ENCODE measurements at regions not wholly inside any gene's neighbourhood (a gene's known extent, or its start where the extent isn't known, plus 50 kb on each side); places are given as distances from the start of the nearest gene placed in this dataset.

DNA sequence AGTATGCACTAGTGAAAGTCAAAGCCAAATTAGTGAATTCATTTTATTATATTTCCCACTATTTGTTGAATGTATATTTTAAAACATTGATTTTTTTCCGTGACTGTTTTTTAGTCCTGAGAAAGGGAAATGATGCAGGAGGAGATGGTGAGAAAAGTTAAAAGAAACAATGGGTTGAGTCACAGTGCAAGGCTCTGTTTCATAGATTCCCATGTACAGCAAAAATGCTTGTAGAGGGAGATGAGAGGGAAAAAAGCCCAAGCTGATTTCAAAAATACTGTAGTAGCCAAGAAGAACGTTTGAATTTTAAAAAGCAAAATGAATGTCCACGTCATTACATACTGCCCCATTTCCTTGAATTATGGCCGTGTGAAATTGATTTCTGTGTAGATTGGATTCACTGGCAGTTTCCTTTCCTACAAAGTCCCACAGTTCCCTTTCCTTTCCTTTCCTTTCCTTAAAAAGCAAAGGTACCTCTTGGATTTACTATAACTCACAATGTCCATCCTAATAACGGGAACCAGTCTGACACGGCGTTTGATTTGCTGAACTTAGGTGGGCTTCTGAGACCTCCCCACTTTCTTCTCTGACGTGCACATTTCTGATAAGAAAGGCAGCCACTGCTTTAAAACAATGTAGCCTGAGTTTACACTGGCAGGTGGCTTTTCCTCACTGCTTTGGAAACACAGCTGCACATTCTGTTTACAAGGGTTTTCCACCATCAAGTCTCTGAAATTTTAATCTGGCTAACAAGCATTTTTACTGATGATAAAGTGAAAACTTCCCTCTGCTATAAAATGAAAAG, 63.7 kb downstream of the SPCS3 start:
- no peak for DNase-seq (ENCODE audit: low read depth in 3 of 3, low spot score in 2 of 3)

DNA sequence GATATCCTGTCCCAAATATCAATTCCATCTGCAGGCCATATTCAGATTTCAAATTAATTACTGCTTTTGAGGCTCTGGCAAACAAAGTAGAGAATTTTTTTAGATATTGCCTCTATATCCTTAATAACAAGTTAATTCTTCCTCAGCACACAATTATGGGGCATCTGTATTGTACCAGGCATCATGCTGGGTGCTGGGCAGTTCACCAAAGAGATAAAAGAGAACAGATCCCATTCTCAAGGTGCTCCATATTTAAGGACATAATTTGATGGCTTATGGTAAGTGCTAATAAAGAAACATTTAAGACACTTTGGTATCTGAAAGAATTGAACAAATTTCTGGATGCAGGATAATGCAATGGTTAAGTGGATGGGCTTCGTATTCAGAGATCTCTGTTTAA, 65.8 kb downstream of the SPCS3 start:
- DNase-seq (ENCODE audit: low read depth in 3 of 3, low spot score in 2 of 3) = no peak

DNA sequence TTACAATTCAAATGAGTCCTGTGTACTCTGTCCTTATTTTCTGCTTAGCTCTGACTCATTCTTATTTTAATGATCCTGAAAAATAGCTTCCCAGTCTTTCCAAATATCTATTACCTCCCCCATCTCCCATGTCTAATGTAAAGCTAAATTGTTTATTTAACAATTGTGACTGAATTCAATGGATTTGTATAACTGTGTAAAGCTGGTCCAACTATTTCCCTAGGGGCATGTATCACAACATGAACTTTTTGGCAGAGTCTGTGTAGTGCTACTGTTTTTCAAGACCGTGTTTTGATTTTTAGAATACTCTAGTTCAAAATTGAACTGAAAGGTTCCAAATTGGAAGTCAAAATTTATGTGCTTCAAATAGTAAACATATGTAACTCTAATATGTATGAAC, 67.8 kb downstream of the SPCS3 start:
- no peak for DNase-seq (ENCODE audit: low read depth in 3 of 3, low spot score in 2 of 3)

DNA sequence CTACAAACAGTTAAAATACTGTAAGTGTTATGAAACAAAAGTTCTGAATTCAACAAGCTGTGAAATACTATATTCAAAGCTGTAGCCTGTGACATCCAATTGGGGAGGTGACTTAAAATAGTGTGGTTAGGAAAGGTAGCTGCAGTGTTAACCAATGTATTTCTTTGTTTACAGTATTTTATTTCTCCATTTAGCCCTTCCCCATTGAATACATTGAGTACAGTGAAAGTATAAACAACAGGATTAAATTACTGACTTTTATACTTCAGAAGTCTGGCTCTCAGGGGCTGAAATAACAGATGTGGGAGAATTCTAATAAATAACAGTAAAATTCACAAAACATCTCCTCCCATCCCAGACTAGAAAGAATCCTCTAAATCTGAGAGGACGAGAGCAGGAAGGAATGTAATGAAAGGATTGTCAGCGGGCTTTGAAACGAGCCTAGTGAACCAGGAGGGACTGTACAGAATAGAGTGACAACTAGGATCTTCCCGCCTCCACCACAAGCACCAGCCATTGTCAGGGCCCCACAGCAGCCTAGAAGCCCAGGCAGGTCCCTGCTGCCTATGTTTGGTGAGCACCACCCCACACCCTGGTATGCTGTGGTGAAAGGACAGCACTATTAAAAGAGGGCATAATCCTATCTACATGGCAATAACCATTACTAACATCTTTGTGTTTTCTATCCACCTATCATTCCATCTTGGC, 73.7 kb downstream of the SPCS3 start:
- no peak for DNase-seq (ENCODE audit: low read depth in 3 of 3, low spot score in 2 of 3)

DNA sequence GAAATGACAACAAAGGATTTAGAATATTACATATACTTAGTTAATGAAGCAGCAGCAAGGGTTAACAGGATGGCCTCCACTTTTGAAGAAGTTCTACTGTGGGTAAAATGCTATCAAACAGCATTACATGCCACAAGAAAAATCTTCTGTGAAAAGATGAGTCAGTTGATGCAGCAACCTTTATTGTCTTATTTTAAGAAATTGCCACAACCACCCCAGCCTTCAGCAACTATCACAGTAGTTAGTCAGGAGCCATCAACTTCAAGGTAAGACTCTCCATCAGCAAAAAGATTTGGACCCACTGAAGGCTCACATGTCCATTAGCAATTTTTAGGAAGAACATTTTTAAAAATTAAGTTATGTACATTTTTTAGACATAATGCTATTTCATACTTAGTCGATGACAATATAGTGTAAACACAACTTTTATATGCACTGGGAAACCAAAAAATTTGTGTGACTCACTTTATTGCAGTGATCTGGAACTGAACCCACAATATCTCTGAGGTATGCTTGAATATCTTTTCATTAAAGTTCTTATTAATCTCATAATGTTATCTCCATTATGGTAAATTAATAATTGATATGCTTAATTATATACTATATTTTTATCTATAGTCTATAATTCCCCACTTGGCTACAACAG, 81.2 kb downstream of the SPCS3 start:
- no peak for DNase-seq (ENCODE audit: low read depth in 3 of 3, low spot score in 2 of 3)

DNA sequence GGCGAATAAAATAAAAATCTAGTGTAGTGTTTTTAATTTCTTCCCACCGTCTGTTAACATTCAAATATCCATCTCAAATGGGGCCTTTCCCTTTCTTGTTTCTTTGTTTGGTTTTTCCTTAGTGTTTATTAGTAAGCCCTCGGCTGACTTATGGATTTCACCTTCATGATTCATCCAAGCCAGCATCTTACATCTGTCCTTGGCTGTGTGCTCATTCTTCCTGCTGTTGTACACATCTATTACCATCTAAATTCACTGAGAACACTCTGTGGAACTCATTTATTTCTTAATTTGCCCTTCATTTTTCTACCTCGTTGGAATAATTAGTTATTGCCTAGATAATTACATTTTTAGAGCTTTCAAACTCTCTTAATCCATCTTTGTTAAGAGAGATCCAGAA, 84.9 kb downstream of the SPCS3 start:
- DNase-seq (ENCODE audit: low read depth in 3 of 3, low spot score in 2 of 3) = no peak

DNA sequence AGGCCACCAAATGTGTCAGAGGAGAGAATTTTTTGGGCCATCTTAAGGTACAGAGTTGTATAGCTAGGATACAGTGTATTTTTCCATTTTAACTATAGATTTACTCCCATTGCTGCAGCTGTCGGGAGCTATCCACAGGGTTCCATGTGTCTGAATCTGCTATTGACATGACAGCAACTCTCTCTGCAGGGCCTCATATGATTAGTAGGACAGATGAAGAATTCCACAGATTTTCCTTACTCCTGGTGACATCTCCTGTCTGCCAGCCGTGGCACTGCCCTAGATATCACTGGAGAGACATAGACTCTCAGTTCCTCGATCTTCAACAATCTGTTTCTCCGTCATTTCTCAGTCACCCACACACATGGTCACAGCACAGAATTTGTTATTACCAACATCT, 86.5 kb downstream of the SPCS3 start:
- DNase-seq (ENCODE audit: low read depth in 3 of 3, low spot score in 2 of 3) = no peak

DNA sequence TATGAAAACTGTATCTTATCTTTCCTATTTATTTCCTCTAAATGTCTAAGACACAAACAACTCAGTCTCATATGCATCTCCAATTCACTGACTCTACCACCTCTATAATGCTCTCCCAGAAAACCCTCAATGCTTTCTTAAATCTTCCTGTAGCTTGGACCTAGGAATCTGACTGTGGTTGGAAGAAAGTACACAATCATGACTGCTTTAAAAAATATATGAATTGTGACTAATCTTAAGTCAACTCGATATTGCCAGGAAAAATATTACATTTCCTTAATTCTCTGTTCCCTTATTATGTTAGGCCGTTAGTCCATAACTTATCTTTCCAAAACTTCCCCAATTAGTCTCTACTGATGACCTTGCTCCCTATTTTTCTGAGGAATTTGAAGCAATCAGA, 87.0 kb downstream of the SPCS3 start:
- no peak for DNase-seq (ENCODE audit: low read depth in 3 of 3, low spot score in 2 of 3)

DNA sequence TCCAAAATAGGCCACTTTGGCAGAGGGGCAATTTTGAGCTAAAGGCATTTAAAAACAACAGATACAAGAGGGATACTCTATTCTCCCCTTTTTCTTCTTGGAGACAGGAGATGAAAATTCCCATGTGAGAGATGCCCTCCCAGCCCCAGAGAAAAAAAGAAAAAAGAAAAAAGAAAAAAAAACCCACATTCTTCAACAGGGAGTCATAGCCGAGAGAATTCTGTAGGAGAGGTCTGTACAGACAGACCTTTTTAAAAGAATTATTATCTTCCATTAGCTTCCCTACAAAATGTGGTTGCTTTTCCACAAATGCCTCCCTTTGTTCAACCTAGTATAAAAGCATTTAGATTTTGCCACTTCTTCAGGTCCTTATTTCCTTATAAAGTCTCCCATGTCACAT, 89.9 kb downstream of the SPCS3 start:
- DNase-seq (ENCODE audit: low read depth in 3 of 3, low spot score in 2 of 3) = no peak

DNA sequence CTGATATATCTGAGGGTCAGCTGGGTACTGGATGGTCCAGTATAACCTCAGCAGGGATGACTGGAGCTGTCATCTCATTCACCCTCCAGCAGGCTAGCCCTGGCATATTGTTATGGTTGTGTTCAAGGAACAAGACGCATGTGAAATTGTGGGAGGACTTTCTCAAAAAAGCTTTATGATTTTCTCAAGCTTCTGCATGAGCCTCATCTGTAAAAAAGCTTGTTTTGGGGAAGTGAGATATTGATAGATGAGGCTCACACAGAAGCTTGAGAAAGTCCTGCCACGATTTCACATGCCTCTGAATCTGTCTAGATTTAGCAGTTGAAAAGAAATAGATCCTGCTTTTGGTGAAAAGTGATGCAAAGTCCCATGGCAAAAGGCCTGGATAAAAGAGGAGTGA, 93.4 kb downstream of the SPCS3 start:
- DNase-seq (ENCODE audit: low read depth in 3 of 3, low spot score in 2 of 3) = no peak

DNA sequence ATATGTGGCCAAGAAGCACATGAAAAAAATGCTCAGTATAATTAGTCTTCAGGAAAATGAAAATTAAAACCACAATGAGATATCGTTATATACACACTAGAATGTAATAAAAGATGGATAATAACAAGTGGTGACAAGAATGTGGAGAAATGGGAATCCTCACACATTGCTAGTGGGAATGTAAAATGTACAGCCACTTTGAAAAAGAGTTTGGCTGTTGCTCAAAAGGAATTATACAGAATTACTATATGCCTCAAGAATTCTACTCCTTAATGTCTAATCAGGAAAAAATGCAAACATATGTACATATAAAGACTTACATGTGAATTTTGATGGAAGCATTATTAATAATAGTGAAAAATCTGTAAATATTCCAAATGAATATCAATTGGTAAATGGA, 102.2 kb downstream of the SPCS3 start:
- DNase-seq (ENCODE audit: low read depth in 3 of 3, low spot score in 2 of 3) = no peak

DNA sequence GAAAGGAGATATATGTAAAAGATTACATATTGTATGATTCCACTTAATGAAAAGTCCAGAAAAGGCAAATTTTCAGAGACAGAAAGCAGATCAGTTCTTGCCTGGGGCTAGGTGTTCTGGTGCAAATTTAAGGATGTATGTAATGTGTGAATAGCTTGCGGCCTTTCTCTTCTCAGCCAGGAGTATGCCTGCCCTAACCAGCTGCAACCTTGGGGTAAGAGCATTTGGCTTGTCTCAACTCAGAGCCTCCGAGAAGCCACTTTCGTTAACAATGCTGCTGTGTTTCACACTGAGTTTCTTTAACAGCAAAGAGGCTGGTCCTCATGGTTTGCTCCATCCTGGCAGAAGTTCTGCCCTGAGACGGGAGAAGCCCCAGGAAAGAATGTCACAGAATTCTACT, 102.7 kb downstream of the SPCS3 start:
- no peak for DNase-seq (ENCODE audit: low read depth in 3 of 3, low spot score in 2 of 3)

DNA sequence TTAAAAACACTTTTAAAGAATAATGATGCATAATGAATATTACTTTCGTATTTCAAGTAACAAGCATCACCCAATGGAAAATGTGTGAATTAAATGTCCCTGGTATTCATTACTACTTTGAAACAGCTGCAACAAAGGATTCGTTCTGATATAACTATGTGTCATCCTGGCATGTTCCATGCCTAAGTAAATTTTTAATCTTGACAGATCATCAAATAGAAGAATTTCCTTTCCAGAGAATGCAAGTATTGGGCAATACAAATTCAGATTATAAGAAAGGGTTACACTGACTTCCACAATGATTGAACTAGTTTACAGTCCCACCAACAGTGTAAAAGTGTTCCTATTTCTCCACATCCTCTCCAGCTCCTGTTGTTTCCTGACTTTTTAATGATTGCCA, 105.3 kb downstream of the SPCS3 start:
- no peak for DNase-seq (ENCODE audit: low read depth in 3 of 3, low spot score in 2 of 3)

DNA sequence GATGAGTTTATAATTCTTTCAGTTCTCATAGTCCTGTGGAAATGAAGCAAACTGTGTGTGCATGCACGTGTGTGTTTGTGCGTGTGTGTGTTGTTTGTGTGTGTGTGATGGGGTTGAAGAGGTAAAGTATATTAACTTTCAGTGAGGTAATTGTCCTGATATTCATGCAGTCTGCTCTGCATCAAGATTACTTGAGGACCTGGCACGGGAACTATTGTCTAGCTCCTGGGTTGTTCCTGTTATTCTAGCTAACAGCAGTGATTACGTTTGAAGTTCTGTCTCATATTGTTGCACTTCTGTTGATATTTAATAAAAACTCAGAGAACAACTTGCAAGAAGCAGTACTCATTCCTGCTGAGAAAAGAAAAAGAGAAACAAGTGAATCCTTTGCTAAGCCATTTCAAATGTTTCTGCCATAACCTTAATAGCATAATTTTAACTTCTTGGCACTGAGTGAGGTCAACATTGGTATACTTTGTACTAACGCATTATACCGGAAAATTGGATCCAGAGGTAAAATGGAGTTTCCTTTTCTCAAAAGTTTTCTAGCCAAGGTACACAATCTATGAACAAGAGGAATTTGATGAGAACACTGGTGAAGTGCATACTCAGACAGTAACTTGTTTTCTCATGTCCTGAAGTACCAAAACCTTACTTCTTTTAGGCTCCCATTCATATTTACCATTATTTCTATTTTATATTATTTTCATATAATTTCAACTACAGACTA, 113.2 kb downstream of the SPCS3 start:
- DNase-seq (ENCODE audit: low read depth in 3 of 3, low spot score in 2 of 3) = no peak

DNA sequence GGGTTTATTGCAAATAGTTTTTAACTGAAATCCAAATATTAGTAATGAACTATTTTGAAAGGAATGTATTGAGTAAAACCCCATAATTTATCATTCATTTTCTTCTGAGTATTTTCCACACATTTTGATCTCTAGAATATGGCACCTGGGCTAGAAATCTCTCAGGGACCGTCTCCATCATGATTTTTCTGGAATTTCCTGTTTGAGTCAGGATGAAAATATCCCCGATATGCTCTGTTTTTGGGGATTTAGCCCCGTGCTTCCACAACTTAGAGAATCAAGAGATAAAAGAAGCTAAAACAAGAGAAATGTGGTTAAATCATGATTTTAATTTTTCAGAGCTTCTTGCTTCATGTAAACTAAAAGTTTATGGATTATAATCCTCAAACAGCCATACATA, 114.2 kb downstream of the SPCS3 start:
- no peak for DNase-seq (ENCODE audit: low read depth in 3 of 3, low spot score in 2 of 3)

DNA sequence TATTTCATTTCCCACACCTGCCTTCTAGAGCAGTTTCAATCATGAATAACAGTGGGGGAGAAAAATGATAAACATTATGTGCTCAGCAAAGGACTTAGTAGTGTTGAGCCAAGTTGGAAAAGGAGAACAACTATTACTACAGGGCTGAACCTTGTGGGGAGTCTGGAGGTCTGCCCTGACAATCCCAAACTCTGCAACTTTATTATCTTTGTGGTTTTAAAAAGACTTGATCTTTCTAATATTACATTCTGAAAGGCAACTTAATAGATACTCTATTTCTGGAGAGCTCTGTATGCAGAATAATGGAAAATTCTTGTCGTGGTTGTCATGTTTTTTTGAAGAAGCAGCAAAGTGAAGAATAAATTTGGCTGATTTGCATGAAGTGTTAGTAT, 116.1 kb downstream of the SPCS3 start:
- DNase-seq (ENCODE audit: low read depth in 3 of 3, low spot score in 2 of 3) = no peak

DNA sequence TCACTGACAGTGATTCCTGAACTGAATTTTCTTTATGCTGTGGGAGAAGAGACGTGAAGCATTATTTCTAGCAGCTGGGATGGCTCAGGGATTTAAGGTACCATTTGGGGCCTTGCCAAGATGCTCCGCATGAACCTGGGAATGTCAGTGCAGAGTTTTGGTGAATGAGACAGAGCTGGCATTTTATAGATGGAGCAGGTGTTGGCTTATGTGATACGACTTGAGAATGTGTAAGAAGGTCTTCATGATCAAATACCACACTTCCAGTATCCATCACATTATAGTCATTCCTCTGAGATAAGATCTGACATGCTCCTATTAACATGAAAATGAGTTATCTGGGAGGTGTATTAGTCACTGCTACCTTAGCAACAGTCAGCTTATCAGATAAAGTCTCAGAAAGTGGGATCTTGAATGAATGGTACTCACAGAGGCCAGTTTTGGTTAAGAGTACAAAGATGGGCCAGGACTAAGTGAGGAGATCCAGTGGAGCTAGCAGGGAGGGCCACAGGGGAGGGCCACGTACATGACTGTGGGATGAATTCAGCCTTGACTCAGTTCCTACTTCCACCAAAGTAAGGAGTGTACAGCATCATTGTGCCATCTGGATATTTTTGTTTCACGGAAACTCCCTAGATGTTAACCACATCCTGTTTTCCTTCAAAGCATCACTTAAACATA, 116.7 kb downstream of the SPCS3 start:
- DNase-seq (ENCODE audit: low read depth in 3 of 3, low spot score in 2 of 3) = no peak

DNA sequence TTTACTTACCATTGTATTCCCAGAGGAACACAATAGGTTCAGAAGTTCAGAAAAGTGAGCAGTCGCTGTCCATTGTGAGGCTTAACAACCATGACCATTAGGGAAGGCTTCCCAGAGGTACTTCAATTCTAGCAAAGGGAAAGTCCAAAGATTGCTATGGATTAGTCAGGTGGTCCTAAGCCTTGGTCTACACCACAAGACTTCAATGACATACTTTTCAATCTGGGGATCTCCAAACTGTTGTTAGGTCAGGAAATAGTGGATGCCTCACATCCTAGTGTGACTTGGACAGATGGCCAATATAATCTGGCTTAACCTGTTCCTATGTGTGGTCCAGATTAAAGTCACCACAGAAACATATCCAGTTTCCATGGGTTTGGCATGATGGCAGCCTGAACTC, 118.0 kb downstream of the SPCS3 start:
- no peak for DNase-seq (ENCODE audit: low read depth in 3 of 3, low spot score in 2 of 3)

DNA sequence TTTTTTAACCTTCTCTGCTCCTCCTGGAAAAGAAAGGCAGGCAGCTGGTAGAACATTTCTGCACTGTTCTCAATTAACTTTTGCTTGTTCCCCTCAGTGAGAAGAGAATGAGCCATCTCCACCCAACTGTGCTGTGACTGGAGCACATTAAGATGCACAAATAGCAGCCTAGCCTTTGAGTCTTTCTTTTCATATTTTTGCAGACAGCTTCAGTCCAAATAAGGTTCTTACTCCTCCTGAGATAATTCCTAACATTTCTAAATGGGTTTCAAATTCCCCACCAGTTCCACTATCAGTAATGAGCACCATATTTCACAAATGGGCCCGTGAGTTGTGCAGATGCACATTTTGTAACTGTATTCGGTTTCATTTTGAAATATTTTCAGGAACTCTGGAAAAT, 118.6 kb downstream of the SPCS3 start:
- no peak for DNase-seq (ENCODE audit: low read depth in 3 of 3, low spot score in 2 of 3)

DNA sequence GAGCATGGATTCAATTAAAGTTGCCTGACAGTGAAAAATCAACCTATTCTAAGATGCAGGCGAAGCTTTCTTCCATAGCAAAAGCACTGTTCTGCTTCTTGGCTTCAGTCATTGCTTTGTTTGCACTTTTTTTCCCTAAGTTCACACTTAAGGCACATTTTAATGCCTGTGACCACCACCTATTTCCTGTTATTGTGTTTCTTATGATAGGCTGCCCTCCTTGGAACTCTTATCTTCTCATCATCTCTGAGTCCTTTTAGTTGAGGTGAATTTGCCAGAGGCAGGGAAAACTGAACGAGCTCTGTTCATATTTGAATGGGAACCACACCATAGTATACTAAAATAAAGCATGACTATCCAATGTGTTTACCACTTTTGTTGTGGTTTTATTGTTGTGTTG, 119.8 kb downstream of the SPCS3 start:
- no peak for DNase-seq (ENCODE audit: low read depth in 3 of 3, low spot score in 2 of 3)

DNA sequence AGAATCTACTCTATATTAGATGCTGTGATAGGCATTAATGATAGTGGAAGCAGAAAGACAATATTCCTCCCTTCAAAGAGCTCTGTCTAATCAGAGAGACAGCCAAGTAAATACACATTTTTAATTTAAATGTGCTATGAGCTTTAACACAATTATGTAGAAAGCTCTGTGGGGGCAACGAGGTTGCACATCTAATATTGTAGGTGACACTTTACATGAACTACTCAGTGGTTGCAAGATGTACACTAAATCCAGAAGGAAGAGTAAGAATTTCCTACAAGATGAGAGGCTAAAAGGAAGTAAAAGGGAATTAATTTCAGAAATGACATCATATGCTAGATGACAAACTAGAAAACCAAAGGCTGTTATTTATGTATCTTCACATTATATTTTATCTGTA, 120.9 kb downstream of the SPCS3 start:
- no peak for DNase-seq (ENCODE audit: low read depth in 3 of 3, low spot score in 2 of 3)

Data from right renal cortex interstitium (tissue), 3 donors.